ENCODE measurements at regions not wholly inside any gene's neighbourhood (a gene's known extent, or its start where the extent isn't known, plus 50 kb on each side); places are given as distances from the start of the nearest gene placed in this dataset.
A peak's percentile ranks its signal among the peaks of the same experiment; 100 is the strongest.
"Not testable (repeated sequence)": the region's sequence is repeated elsewhere in the genome, so short reads cannot be mapped to it uniquely, and the experiment has no call there.

- DNase-seq: not testable (repeated sequence)
Observed at GRCh38 chr1:9469882-9470281, 69.4 kb upstream of the SLC25A33 start.

- DNase-seq: no peak
Observed at GRCh38 chr1:9471679-9472078, 67.6 kb upstream of the SLC25A33 start.

GRCh38 chr1:9472386-9473031 is 66.8 kb upstream of the SLC25A33 start:
- no peak for DNase-seq

- peak; percentile 15 for DNase-seq
Observed at GRCh38 chr1:9473032-9473807, 66.0 kb upstream of the SLC25A33 start.

- DNase-seq: no peak
Observed at GRCh38 chr1:9475061-9475627, 64.1 kb upstream of the SLC25A33 start.

GRCh38 chr1:9476790-9477463 is 62.3 kb upstream of the SLC25A33 start:
- peak; percentile 46 for DNase-seq

- DNase-seq: no peak
Observed at GRCh38 chr1:9477535-9477934, 61.7 kb upstream of the SLC25A33 start.

- DNase-seq: no peak
Observed at GRCh38 chr1:9478021-9478420, 61.2 kb upstream of the SLC25A33 start.

- DNase-seq: no peak
Observed at GRCh38 chr1:9481048-9481447, 58.2 kb upstream of the SLC25A33 start.

GRCh38 chr1:9482403-9482802 is 56.9 kb upstream of the SLC25A33 start:
- no peak for DNase-seq

GRCh38 chr1:9482816-9483572 is 56.3 kb upstream of the SLC25A33 start:
- no peak for DNase-seq

GRCh38 chr1:9486466-9487140 is 52.7 kb upstream of the SLC25A33 start:
- DNase-seq: no peak

All from activated CD4-positive, alpha-beta T cell treated with anti-CD3 and anti-CD28 coated beads, Interleukin-10, Interleukin-2, amounts not matched to agents 100 ng/mL and 50 ng/mL, durations not matched to agents 16 hours and 8 hours (primary cell).